B cell (primary cell): ENCODE measurements at regions not wholly inside any gene's neighbourhood (a gene's known extent, or its start where the extent isn't known, plus 50 kb on each side); places are given as distances from the start of the nearest gene placed in this dataset.
"Not testable (repeated sequence)": the region's sequence is repeated elsewhere in the genome, so short reads cannot be mapped to it uniquely, and the experiment has no call there.

Experiments
- ATAC-seq: fragments of 200-7000 bp; cut with Tn5 transposase; one replicate; pipeline ENCODE4 v1.10.0; 2021; ENCODE audit warnings: low read depth, mild to moderate bottlenecking, moderate number of reproducible peaks, moderate library complexity
- CTCF ChIA-PET: fragments of 350-600 bp; sonication (Branson Sonifier 250); formaldehyde crosslinking; loops from one replicate; lab custom pipeline; 2021; ENCODE audit warnings: antibody characterized with exemption, inconsistent platforms; lab: Charles Lee
- POLR2A ChIA-PET: fragments of 350-600 bp; sonication (Branson Sonifier 250); formaldehyde crosslinking; loops from one replicate; lab custom pipeline; 2021; ENCODE audit warnings: antibody characterized with exemption; lab: Charles Lee
- DNase-seq: peaks from one replicate; pipeline ENCODE4 v3.0.0; 2013
- H2AFZ ChIP-seq: 2 replicates; pipeline ENCODE4 v1.6.1; 2012; ENCODE audit warnings: mild to moderate bottlenecking, low read depth, low read length; ENCODE audit not compliant: insufficient read depth, poor library complexity, severe bottlenecking
- H3K27ac ChIP-seq, 2 donors: 1 replicate in 1 of 2; 2 replicates in 1 of 2; pipeline ENCODE4 v1.5.1; 2012 to 2013; ENCODE audit warnings: low read length in 2 of 2, mild to moderate bottlenecking in 2 of 2, moderate library complexity in 1 of 2
- H3K27me3 ChIP-seq, 4 experiments: fragments of 200-600 bp in 1 of 4; sonication (generic) in 1 of 4; replicated peaks in 1 of 4; 1 replicate in 2 of 4; 2 replicates in 2 of 4; pipeline versions ENCODE4 v1.6.1 to v1.7.0; 2013 to 2016; ENCODE audit warnings: low read length in 3 of 4, mild to moderate bottlenecking in 2 of 4, mixed read lengths in 1 of 4, moderate library complexity in 1 of 4; ENCODE audit not compliant: insufficient read depth in 4 of 4, control insufficient read depth in 3 of 4; ENCODE audit errors: control extremely low read depth in 1 of 4
- H3K36me3 ChIP-seq, 2 experiments: replicated peaks in 1 of 2; 1 replicate in 1 of 2; 2 replicates in 1 of 2; pipeline versions ENCODE4 v1.6.1 to v1.7.1; 2013; ENCODE audit warnings: low read length in 1 of 2; ENCODE audit not compliant: insufficient read depth in 2 of 2, control insufficient read depth in 1 of 2; ENCODE audit errors: control extremely low read depth in 1 of 2, extremely low read depth in 1 of 2
- H3K4me1 ChIP-seq, 2 donors: fragments of 200-600 bp in 1 of 2; sonication (generic) in 1 of 2; 1 replicate in 1 of 2; 2 replicates in 1 of 2; pipeline versions ENCODE4 v1.5.1 to v1.6.1; 2013 to 2017; ENCODE audit warnings: low read length in 2 of 2; ENCODE audit not compliant: control insufficient read depth in 2 of 2, insufficient read depth in 2 of 2
- H3K4me2 ChIP-seq: replicated peaks from 2 replicates; pipeline ENCODE3; 2012; ENCODE audit warnings: mild to moderate bottlenecking, low read depth, low read length; ENCODE audit not compliant: poor library complexity, severe bottlenecking
- H3K4me3 ChIP-seq, 5 experiments: fragments of 200-600 bp in 1 of 5; sonication (generic) in 1 of 5; 1 replicate in 3 of 5; 2 replicates in 2 of 5; pipeline versions ENCODE4 v1.5.1 to v1.7.0; 2011 to 2016; ENCODE audit warnings: low read length in 4 of 5, mild to moderate bottlenecking in 4 of 5, low read depth in 2 of 5, control low read depth in 1 of 5, moderate library complexity in 1 of 5; ENCODE audit not compliant: insufficient read depth in 1 of 5; ENCODE audit errors: control extremely low read depth in 1 of 5, extremely low read depth in 1 of 5
- H3K79me2 ChIP-seq: fragments of 200-600 bp; sonication (generic); one replicate; pipeline ENCODE4 v1.6.0; 2016; ENCODE audit warnings: low read length; ENCODE audit not compliant: control insufficient read depth, insufficient read depth
- H3K9ac ChIP-seq: fragments of 200-600 bp; sonication (generic); 2 replicates; pipeline ENCODE4 v1.6.1; 2017; ENCODE audit warnings: mild to moderate bottlenecking, low read length, moderate library complexity
- H3K9me3 ChIP-seq, 3 donors: one replicate each; pipeline versions ENCODE4 v1.6.1 to v1.7.1; 2013; ENCODE audit warnings: low read length in 2 of 3; ENCODE audit not compliant: control insufficient read depth in 2 of 3, insufficient read depth in 1 of 3; ENCODE audit errors: control extremely low read depth in 1 of 3
- H4K20me1 ChIP-seq: 2 replicates; pipeline ENCODE4 v1.6.0; 2012; ENCODE audit warnings: mild to moderate bottlenecking, low read length; ENCODE audit not compliant: insufficient read depth, control insufficient read depth, poor library complexity, severe bottlenecking
- H3K27ac Mint-ChIP-seq: one replicate; pipeline ENCODE4 v1.8.0; 2021; ENCODE audit warnings: mixed read lengths
- H3K27me3 Mint-ChIP-seq: one replicate; pipeline ENCODE4 v1.8.0; 2021; ENCODE audit warnings: mixed read lengths
- H3K4me1 Mint-ChIP-seq: one replicate; pipeline ENCODE4 v1.8.0; 2021; ENCODE audit warnings: mixed read lengths
- H3K4me3 Mint-ChIP-seq: one replicate; pipeline ENCODE4 v1.8.0; 2021; ENCODE audit warnings: mixed read lengths
- H3K9me3 Mint-ChIP-seq: one replicate; pipeline ENCODE4 v1.8.0; 2022; ENCODE audit warnings: mixed read lengths; ENCODE audit not compliant: insufficient read depth
- CTCF ChIP-seq: fragments of 200-600 bp; IDR thresholded peaks from one replicate; pipeline ENCODE4 v1.8.0; 2022; ENCODE audit warnings: antibody characterized with exemption, mild to moderate bottlenecking
- EZH2 ChIP-seq: IDR thresholded peaks from 2 replicates; pipeline ENCODE4 v1.6.1; 2012; ENCODE audit warnings: borderline replicate concordance, low read depth, mild to moderate bottlenecking, moderate library complexity, low read length; ENCODE audit not compliant: insufficient read depth, poor library complexity, severe bottlenecking
- WGBS: methylation state at CpG from one replicate; pipeline ENCODE4 v1.1.5; 2013; ENCODE audit warnings: missing lambda C conversion rate; ENCODE audit not compliant: insufficient coverage; 5-methylcytosine and 5-hydroxymethylcytosine counted together
- intact Hi-C: fragments of 100-400 bp; cut with micrococcal nuclease; formaldehyde crosslinking; loops from one replicate; pipeline ENCODE4 v1.10.0; 2022

- no peaks in the 10 kb centered on the region for H3K4me1 ChIP-seq
- ATAC-seq, result no peak
- H3K36me3 ChIP-seq, result no peaks in the 10 kb centered on the region
- ChIA-PET POLR2A (no interaction called here), CTCF (no interaction called here)
- H3K27me3 ChIP-seq, result no peaks in the 10 kb centered on the region
- H4K20me1 ChIP-seq, result no peaks in the 10 kb centered on the region
- DNase-seq, result no peak
- H3K27ac ChIP-seq, result no peak overlapping the region
- H3K79me2 ChIP-seq, result no peaks in the 10 kb centered on the region
- intact Hi-C loops, result no loop called here
- no peak overlapping the region for H3K9ac ChIP-seq
- Mint-ChIP-seq H3K27ac (no peak overlapping the region), H3K9me3 (no peaks in the 10 kb centered on the region), H3K27me3 (no peaks in the 10 kb centered on the region), H3K4me3 (no peak overlapping the region), H3K4me1 (no peaks in the 10 kb centered on the region)
- no peak overlapping the region for H2AFZ ChIP-seq
- TF ChIP-seq CTCF (no peak), EZH2 (no peak)
- H3K4me2 ChIP-seq, result no peak overlapping the region
- peaks cover 0 to 2% (median 2%) of the 10 kb centered on the region in 3 donors for H3K9me3 ChIP-seq
- H3K4me3 ChIP-seq, result no peak overlapping the region
These were observed 115.6 kb upstream of the SOX2 start for GRCh38 chr3:181596126-181596525.

DNA sequence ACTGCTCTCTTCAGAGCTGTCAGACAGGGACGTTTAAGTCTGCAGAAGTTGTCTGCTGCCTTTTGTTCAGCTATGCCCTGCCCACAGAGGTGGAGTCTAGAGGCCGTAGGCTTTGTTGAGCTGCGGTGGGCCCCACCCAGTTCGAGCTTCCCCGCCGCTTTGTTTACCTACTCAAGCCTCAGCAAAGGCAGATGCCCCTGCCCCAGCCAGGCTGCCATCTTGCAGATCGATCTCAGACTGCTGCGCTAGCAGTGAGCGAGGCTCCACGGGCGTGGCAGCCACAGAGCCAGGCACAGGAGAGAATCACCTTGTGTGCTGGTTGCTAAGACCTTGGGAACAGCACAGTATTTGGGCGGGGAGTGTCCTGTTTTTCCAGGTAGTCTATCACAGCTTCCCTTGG lies 120.8 kb upstream of the SOX2 start:
- H3K9me3 ChIP-seq, intact Hi-C loops, H3K27me3 ChIP-seq, H3K4me3 Mint-ChIP-seq, DNase-seq, H3K9me3 Mint-ChIP-seq, H3K4me1 ChIP-seq, H3K4me1 Mint-ChIP-seq, H2AFZ ChIP-seq, H3K27ac Mint-ChIP-seq, H3K27me3 Mint-ChIP-seq, H3K4me3 ChIP-seq, ATAC-seq, CTCF ChIA-PET, H3K9ac ChIP-seq, H3K4me2 ChIP-seq, H3K36me3 ChIP-seq, H3K27ac ChIP-seq, H4K20me1 ChIP-seq, POLR2A ChIA-PET, H3K79me2 ChIP-seq: not testable (repeated sequence)
- 82% methylated on average over 12 of the region's 12 CpGs for WGBS
